ENCODE measurements at regions not wholly inside any gene's neighbourhood (a gene's known extent, or its start where the extent isn't known, plus 50 kb on each side); places are given as distances from the start of the nearest gene placed in this dataset.

DNA sequence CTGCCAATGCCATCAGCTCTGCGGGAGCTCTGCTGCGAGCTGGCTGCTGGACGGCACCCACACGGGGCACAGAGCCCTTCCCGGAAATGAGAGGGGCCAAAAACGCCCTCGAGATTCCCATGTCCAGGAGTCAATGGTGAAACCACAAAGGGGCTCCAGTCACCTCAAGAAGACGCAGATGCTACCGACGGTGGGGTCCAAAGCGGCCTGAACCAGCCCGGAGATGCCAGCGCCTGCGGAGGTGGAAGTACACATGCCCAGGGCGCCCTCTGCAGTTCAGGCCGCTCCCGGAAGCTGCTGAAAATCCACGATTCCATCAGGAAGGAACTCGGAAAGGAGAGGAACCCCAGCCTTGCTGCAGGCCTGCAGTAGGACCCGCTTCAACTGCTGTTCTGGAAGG lies 82.4 kb upstream of the SELENOP start:
- ATAC-seq (replicated peaks), result no peak
- Mint-ChIP-seq H3K4me1 (no peaks in the 10 kb centered on the region), H3K9me3 (no peaks in the 10 kb centered on the region), H3K27ac (no peak overlapping the region), H3K4me3 (no peak overlapping the region), H3K27me3 (peaks cover 11% of the 10 kb centered on the region), H3K36me3 (ENCODE audit: low read depth) (no peaks in the 10 kb centered on the region)

GRCh38 chr5:42889311-42889933 lies 77.7 kb upstream of the SELENOP start:
- no peaks in the 10 kb centered on the region for H3K9me3 Mint-ChIP-seq
- H3K4me1 Mint-ChIP-seq, result no peaks in the 10 kb centered on the region
- ATAC-seq (replicated peaks), result peak; percentile 81
- peaks cover 4% of the 10 kb centered on the region for H3K27me3 Mint-ChIP-seq
- H3K4me3 Mint-ChIP-seq, result no peak overlapping the region
- no peak overlapping the region for H3K27ac Mint-ChIP-seq
- H3K36me3 Mint-ChIP-seq (ENCODE audit: low read depth), result no peaks in the 10 kb centered on the region

- H3K4me1 Mint-ChIP-seq, result no peaks in the 10 kb centered on the region
- H3K9me3 Mint-ChIP-seq, result no peaks in the 10 kb centered on the region
- no peaks in the 10 kb centered on the region for H3K36me3 Mint-ChIP-seq (ENCODE audit: low read depth)
- ATAC-seq (replicated peaks), result no peak
- H3K4me3 Mint-ChIP-seq, result no peak overlapping the region
- H3K27ac Mint-ChIP-seq, result no peak overlapping the region
- H3K27me3 Mint-ChIP-seq, result peaks cover 4% of the 10 kb centered on the region
Measured at GRCh38 chr5:42888771-42889170, 77.1 kb upstream of the SELENOP start.

DNA sequence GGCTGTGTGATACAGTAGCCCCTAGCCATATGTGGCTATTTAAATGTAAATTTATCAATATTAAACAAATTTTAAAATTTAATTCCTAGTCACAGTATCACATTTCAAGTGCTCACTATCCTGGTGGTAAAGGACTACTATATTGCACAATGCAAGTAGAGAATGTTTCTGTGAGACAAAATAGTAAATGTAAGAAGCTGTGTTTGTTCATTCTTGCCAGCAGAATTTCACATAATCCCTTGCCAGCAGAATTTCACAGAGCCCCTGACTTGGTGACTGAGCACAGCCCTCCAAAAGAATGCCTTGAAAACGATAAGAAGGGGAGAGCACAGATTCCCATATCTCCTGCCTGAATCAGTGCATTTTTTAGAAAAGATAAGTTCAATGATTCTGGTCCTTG lies 75.9 kb upstream of the SELENOP start:
- no peak overlapping the region for H3K4me3 Mint-ChIP-seq
- no peaks in the 10 kb centered on the region for H3K9me3 Mint-ChIP-seq
- no peaks in the 10 kb centered on the region for H3K4me1 Mint-ChIP-seq
- ATAC-seq (replicated peaks), result no peak
- H3K27me3 Mint-ChIP-seq, result peaks cover 4% of the 10 kb centered on the region
- no peak overlapping the region for H3K27ac Mint-ChIP-seq
- no peaks in the 10 kb centered on the region for H3K36me3 Mint-ChIP-seq (ENCODE audit: low read depth)

DNA sequence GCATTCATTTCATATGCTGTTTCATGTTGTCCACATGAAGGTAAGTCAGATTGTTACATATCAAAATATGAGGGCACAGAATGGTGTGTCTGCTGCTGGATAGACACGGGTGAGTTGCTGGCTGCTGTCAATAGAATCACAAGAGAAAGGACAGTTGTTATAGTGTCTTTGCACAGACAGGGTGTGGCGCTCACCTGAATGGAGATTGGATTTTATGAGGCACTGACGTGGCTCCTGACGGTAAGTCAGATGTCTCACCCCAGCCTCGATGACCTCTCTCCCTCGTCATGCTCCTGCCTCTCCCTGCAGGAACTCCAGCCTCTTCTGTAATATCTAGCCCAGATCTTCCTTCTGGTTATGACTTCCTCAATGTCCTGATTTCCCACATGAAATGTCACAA lies 75.4 kb upstream of the SELENOP start:
- H3K4me1 Mint-ChIP-seq, result no peaks in the 10 kb centered on the region
- no peaks in the 10 kb centered on the region for H3K36me3 Mint-ChIP-seq (ENCODE audit: low read depth)
- no peak overlapping the region for H3K4me3 Mint-ChIP-seq
- no peaks in the 10 kb centered on the region for H3K9me3 Mint-ChIP-seq
- no peak overlapping the region for H3K27ac Mint-ChIP-seq
- peaks cover 4% of the 10 kb centered on the region for H3K27me3 Mint-ChIP-seq
- no peak for ATAC-seq (replicated peaks)

- Mint-ChIP-seq H3K4me3 (no peak overlapping the region), H3K9me3 (no peaks in the 10 kb centered on the region), H3K4me1 (no peaks in the 10 kb centered on the region), H3K27me3 (peaks cover 4% of the 10 kb centered on the region), H3K27ac (no peak overlapping the region), H3K36me3 (ENCODE audit: low read depth) (no peaks in the 10 kb centered on the region)
- no peak for ATAC-seq (replicated peaks)
Measured at GRCh38 chr5:42886635-42887034, 74.9 kb upstream of the SELENOP start.

DNA sequence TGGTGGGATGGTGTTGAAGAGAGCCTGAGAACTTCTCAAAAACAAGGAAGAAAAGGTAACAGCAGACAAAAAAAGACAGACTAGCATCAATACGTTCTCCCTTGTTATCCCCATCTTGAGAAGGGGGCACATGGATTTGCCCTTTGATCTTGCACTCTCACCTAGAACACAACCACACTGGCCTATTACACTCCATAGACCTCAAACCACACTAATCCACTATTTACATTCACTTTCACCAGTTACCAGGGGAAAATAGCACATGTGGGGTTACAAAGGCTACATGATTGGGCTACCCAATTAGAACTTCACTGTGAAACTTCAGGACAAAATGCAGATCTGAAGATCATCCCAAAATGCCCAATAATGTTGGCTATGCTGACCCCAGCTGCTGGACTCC lies 72.6 kb upstream of the SELENOP start:
- Mint-ChIP-seq H3K27me3 (peaks cover 4% of the 10 kb centered on the region), H3K27ac (no peak overlapping the region), H3K4me3 (no peak overlapping the region), H3K36me3 (ENCODE audit: low read depth) (no peaks in the 10 kb centered on the region), H3K9me3 (no peaks in the 10 kb centered on the region), H3K4me1 (no peaks in the 10 kb centered on the region)
- no peak for ATAC-seq (replicated peaks)

DNA sequence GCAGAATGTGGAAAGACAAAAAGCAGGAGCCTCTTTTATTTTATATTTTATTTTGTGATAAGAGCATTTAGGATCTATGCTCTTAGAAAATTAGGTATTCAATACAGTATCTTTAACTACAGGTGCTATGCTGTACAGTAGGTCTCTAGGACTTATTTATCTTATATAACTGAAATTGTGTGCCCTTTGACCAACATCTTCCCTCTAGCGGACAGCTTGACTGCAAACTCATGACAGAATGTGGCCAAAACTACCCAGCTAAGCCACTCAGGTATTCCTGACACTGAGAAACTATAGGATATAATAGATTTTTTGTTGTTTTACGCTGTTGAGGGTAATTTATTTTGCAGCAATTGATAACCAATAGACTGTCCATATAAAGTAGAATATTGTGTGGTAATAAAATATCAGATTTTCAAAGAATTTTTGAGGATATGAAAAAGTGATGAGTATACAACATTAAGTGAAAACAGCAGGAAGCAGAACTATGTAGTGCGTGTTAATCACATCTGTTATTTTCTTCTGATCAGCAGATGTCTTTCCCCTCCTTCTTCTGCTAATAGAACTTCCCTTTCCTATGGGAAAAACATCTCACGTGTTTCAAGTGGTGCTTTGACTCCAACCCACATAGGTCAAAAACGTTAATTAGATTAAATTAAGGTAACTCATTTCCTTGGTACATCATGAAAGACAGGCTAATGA lies 69.9 kb upstream of the SELENOP start:
- no peak overlapping the region for H3K27ac Mint-ChIP-seq
- ATAC-seq (replicated peaks), result no peak
- no peak overlapping the region for H3K4me3 Mint-ChIP-seq
- H3K36me3 Mint-ChIP-seq (ENCODE audit: low read depth), result no peaks in the 10 kb centered on the region
- H3K9me3 Mint-ChIP-seq, result no peaks in the 10 kb centered on the region
- H3K4me1 Mint-ChIP-seq, result no peaks in the 10 kb centered on the region
- H3K27me3 Mint-ChIP-seq, result no peaks in the 10 kb centered on the region

GRCh38 chr5:42880496-42881150 lies 68.9 kb upstream of the SELENOP start:
- H3K27me3 Mint-ChIP-seq, result no peaks in the 10 kb centered on the region
- no peak overlapping the region for H3K4me3 Mint-ChIP-seq
- H3K4me1 Mint-ChIP-seq, result no peaks in the 10 kb centered on the region
- ATAC-seq (replicated peaks), result no peak
- H3K36me3 Mint-ChIP-seq (ENCODE audit: low read depth), result no peaks in the 10 kb centered on the region
- no peak overlapping the region for H3K27ac Mint-ChIP-seq
- no peaks in the 10 kb centered on the region for H3K9me3 Mint-ChIP-seq

DNA sequence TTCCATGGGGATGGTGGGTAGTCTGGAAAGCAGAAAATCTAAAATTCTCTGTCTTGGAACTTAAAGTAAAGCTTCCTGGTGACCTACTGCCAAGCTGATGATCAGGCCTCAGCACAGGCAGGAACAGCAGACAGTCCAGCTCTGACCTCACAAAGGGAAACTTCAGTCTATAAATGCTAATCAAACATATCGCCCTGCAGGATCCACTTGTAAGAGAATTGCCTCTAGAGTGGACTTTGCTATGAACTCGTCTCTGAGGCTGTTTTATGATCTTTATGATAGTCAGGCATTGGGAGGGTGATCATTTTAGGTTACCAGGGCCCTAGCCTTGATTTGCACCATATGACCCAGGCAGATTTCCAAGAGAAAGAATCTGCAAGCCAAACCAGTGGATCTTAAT lies 67.6 kb upstream of the SELENOP start:
- no peaks in the 10 kb centered on the region for H3K27me3 Mint-ChIP-seq
- H3K27ac Mint-ChIP-seq, result no peak overlapping the region
- no peaks in the 10 kb centered on the region for H3K36me3 Mint-ChIP-seq (ENCODE audit: low read depth)
- ATAC-seq (replicated peaks), result no peak
- no peaks in the 10 kb centered on the region for H3K9me3 Mint-ChIP-seq
- H3K4me1 Mint-ChIP-seq, result no peaks in the 10 kb centered on the region
- no peak overlapping the region for H3K4me3 Mint-ChIP-seq

GRCh38 chr5:42878550-42878949 lies 66.9 kb upstream of the SELENOP start:
- Mint-ChIP-seq H3K9me3 (no peaks in the 10 kb centered on the region), H3K27me3 (peaks cover 4% of the 10 kb centered on the region), H3K4me3 (no peak overlapping the region), H3K36me3 (ENCODE audit: low read depth) (no peaks in the 10 kb centered on the region), H3K4me1 (no peaks in the 10 kb centered on the region), H3K27ac (no peak overlapping the region)
- no peak for ATAC-seq (replicated peaks)

DNA sequence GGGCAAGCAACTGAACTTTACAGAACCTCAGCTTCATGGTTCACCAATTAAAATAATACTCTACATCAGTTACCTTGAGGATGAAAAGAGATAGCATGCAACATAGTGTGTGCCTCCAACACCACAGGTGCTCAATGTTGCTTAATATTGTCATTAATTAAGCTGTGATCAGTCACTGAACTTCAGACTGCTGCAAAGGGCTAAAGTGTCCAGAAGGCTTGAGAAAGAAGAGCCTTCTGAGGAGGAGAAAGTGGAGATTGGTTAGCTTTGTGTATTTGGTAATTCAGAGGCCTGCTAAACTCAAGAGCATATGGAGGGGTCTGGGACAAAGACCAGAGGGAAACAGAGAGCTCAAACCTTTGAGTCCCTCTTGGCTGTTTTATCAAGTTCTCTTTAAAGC lies 66.3 kb upstream of the SELENOP start:
- Mint-ChIP-seq H3K4me1 (no peaks in the 10 kb centered on the region), H3K27ac (no peak overlapping the region), H3K27me3 (peaks cover 7% of the 10 kb centered on the region), H3K36me3 (ENCODE audit: low read depth) (no peaks in the 10 kb centered on the region), H3K4me3 (no peak overlapping the region), H3K9me3 (no peaks in the 10 kb centered on the region)
- ATAC-seq (replicated peaks), result no peak

DNA sequence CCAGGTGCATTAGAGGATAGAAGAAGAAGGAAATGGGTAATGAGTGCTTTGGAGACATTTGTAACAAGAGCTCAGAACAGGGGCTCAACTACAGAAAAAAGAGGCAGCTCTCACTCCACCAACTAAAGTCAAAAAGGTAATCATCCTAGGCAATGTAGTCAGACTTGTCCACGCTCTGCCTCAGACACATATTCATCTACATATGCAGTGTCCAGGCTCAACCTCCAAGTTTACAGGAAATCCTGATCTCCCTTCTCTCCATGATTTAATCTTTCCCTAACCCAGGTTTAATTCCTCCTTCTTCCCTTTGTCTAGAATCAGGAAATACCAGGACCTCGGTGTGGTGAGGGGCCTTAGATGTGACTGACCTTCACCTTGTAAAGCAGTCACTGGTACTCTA lies 65.7 kb upstream of the SELENOP start:
- no peak overlapping the region for H3K27ac Mint-ChIP-seq
- peaks cover 8% of the 10 kb centered on the region for H3K27me3 Mint-ChIP-seq
- H3K4me1 Mint-ChIP-seq, result no peaks in the 10 kb centered on the region
- no peaks in the 10 kb centered on the region for H3K36me3 Mint-ChIP-seq (ENCODE audit: low read depth)
- H3K4me3 Mint-ChIP-seq, result no peak overlapping the region
- no peaks in the 10 kb centered on the region for H3K9me3 Mint-ChIP-seq
- no peak for ATAC-seq (replicated peaks)

DNA sequence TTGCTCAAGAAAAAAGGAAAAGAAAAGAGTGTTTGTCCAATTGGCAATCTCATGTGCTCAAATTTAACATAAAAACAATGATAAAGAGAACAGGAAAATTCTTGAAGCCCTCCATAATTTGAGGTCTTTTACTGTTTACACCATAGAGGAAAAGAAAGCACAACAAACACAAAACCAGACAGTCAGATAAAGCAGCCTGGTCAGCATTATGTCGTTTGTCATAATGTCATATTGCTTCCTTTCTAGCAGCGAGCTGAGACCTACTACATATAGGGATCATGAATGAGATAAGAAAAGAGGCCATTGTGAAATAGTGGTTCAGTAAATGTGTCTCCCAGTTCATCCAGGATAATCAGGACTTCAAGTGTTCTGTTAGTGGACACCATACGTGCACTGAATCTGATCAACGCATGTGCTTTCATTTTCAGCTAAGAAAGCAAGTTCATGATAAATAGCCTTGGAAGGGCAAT lies 64.7 kb upstream of the SELENOP start:
- Mint-ChIP-seq H3K27me3 (peaks cover 8% of the 10 kb centered on the region), H3K9me3 (no peaks in the 10 kb centered on the region)
- no peak for ATAC-seq (replicated peaks)

DNA sequence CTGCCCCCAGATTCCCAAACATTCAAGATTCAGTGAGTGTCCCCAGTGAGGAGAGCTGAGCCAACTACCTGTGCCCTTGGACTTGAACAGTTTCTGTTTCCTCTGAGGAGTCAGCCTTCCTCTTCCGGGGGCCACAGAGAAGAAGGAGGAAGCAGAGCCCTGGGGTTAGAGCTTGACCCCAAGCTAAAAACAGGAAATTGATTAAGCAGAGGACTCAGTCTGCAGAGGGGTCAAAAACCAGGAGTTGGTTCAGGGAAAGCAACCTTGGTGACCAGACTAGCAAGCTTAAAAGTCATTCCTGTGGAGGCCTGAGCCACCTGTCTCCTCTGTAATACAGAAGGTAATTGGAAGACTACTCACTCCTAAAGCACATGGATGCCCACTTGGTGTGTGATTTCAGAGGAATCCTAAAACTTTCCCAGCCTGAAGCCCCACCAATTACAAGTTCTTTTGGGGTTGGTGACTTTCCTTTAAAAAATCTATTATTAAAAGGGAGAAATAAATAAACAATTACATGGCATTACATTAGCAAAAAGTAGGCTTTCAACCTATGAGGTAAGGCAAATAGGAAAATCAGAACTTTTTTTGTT lies 64.2 kb upstream of the SELENOP start:
- Mint-ChIP-seq H3K4me1 (no peaks in the 10 kb centered on the region), H3K4me3 (no peak overlapping the region), H3K36me3 (ENCODE audit: low read depth) (no peaks in the 10 kb centered on the region), H3K27me3 (peaks cover 8% of the 10 kb centered on the region), H3K9me3 (no peaks in the 10 kb centered on the region), H3K27ac (no peak overlapping the region)
- no peak for ATAC-seq (replicated peaks)

More for the DNA sequence above, 64.7 kb upstream of the SELENOP start:
- Mint-ChIP-seq H3K36me3 (ENCODE audit: low read depth) (no peaks in the 10 kb centered on the region), H3K27ac (no peak overlapping the region), H3K4me3 (no peak overlapping the region), H3K4me1 (no peaks in the 10 kb centered on the region)
